Duodenal mucosa (tissue), 2 donors: ENCODE measurements at regions not wholly inside any gene's neighbourhood (a gene's known extent, or its start where the extent isn't known, plus 50 kb on each side); places are given as distances from the start of the nearest gene placed in this dataset.

Source experiments
- H3K27ac ChIP-seq: one replicate; pipeline ENCODE4 v1.7.0; 2013; ENCODE audit warnings: low read depth, low read length
- H3K27me3 ChIP-seq, 2 donors: one replicate each; pipeline ENCODE4 v1.7.0; 2013; ENCODE audit warnings: low read length in 2 of 2, control low read depth in 1 of 2; ENCODE audit not compliant: insufficient read depth in 2 of 2, control insufficient read depth in 1 of 2
- H3K36me3 ChIP-seq, 2 donors: one replicate each; pipeline ENCODE4 v1.7.0; 2013; ENCODE audit warnings: low read length in 2 of 2, control low read depth in 1 of 2; ENCODE audit not compliant: insufficient read depth in 2 of 2, control insufficient read depth in 1 of 2
- H3K4me1 ChIP-seq, 2 donors: one replicate each; pipeline ENCODE4 v1.7.0; 2013; ENCODE audit warnings: low read length in 2 of 2, control low read depth in 1 of 2; ENCODE audit not compliant: insufficient read depth in 2 of 2, control insufficient read depth in 1 of 2
- H3K4me3 ChIP-seq, 2 donors: one replicate each; pipeline ENCODE4 v1.7.0; 2013; ENCODE audit warnings: low read length in 2 of 2, low read depth in 1 of 2
- H3K9ac ChIP-seq, 2 donors: one replicate each; pipeline ENCODE4 v1.7.0; 2013; ENCODE audit warnings: low read length in 2 of 2, low read depth in 1 of 2
- H3K9me3 ChIP-seq, 2 donors: one replicate each; pipeline ENCODE4 v1.7.0; 2013; ENCODE audit warnings: low read length in 2 of 2, control low read depth in 1 of 2; ENCODE audit not compliant: control insufficient read depth in 1 of 2

GRCh38 chr9:126017758-126018157, 270.6 kb downstream of the PBX3 start:
- H3K9me3 ChIP-seq: no peaks in the 10 kb centered on the region
- no peaks in the 10 kb centered on the region for H3K27me3 ChIP-seq
- H3K4me3 ChIP-seq: no peak overlapping the region
- no peak overlapping the region for H3K27ac ChIP-seq
- H3K9ac ChIP-seq: no peak overlapping the region
- no peaks in the 10 kb centered on the region for H3K4me1 ChIP-seq
- no peaks in the 10 kb centered on the region for H3K36me3 ChIP-seq

- Histone ChIP-seq H3K9me3 (no peaks in the 10 kb centered on the region), H3K4me1 (no peaks in the 10 kb centered on the region), H3K27me3 (no peaks in the 10 kb centered on the region), H3K9ac (no peak overlapping the region), H3K36me3 (no peaks in the 10 kb centered on the region), H3K27ac (no peak overlapping the region), H3K4me3 (no peak overlapping the region)
Measured at GRCh38 chr9:126020836-126021235, 273.7 kb downstream of the PBX3 start.

GRCh38 chr9:126023962-126024361, 276.8 kb downstream of the PBX3 start:
- no peaks in the 10 kb centered on the region for H3K36me3 ChIP-seq
- H3K27ac ChIP-seq: no peak overlapping the region
- no peak overlapping the region for H3K4me3 ChIP-seq
- no peaks in the 10 kb centered on the region for H3K9me3 ChIP-seq
- H3K27me3 ChIP-seq: no peaks in the 10 kb centered on the region
- no peak overlapping the region for H3K9ac ChIP-seq
- H3K4me1 ChIP-seq: peaks cover 5 to 7% of the 10 kb centered on the region in 2 donors

GRCh38 chr9:126024581-126025230, 277.5 kb downstream of the PBX3 start:
- no peak overlapping the region for H3K4me3 ChIP-seq

GRCh38 chr9:126025991-126026390, 278.8 kb downstream of the PBX3 start:
- Histone ChIP-seq H3K36me3 (no peaks in the 10 kb centered on the region), H3K27ac (no peak overlapping the region), H3K27me3 (no peaks in the 10 kb centered on the region), H3K4me3 (no peak overlapping the region), H3K4me1 (peaks cover 5 to 7% of the 10 kb centered on the region in 2 donors), H3K9ac (no peak overlapping the region), H3K9me3 (no peaks in the 10 kb centered on the region)

More at GRCh38 chr9:126024581-126025230, 277.5 kb downstream of the PBX3 start:
- H3K4me1 ChIP-seq: peaks cover 5 to 7% of the 10 kb centered on the region in 2 donors
- no peaks in the 10 kb centered on the region for H3K9me3 ChIP-seq
- no peaks in the 10 kb centered on the region for H3K27me3 ChIP-seq
- no peaks in the 10 kb centered on the region for H3K36me3 ChIP-seq
- no peak overlapping the region for H3K9ac ChIP-seq
- H3K27ac ChIP-seq: no peak overlapping the region

- peak overlapping the region; percentile 34 to 35 for H3K4me3 ChIP-seq
- H3K36me3 ChIP-seq: no peaks in the 10 kb centered on the region
- no peak overlapping the region for H3K9ac ChIP-seq
- no peaks in the 10 kb centered on the region for H3K27me3 ChIP-seq
- no peak overlapping the region for H3K27ac ChIP-seq
- H3K9me3 ChIP-seq: no peaks in the 10 kb centered on the region
- peaks cover 5 to 7% of the 10 kb centered on the region in 2 donors for H3K4me1 ChIP-seq
Measured at GRCh38 chr9:126027566-126027965, 280.4 kb downstream of the PBX3 start.

- H3K9me3 ChIP-seq: no peaks in the 10 kb centered on the region
- no peaks in the 10 kb centered on the region for H3K36me3 ChIP-seq
- H3K4me3 ChIP-seq: no peak overlapping the region
- no peaks in the 10 kb centered on the region for H3K27me3 ChIP-seq
- H3K27ac ChIP-seq: no peak overlapping the region
- H3K9ac ChIP-seq: no peak overlapping the region
- peaks cover 5 to 7% of the 10 kb centered on the region in 2 donors for H3K4me1 ChIP-seq
Measured at GRCh38 chr9:126028746-126029145, 281.6 kb downstream of the PBX3 start.

- no peak overlapping the region for H3K9ac ChIP-seq
- no peaks in the 10 kb centered on the region for H3K27me3 ChIP-seq
- no peaks in the 10 kb centered on the region for H3K36me3 ChIP-seq
- H3K9me3 ChIP-seq: no peaks in the 10 kb centered on the region
- no peak overlapping the region for H3K4me3 ChIP-seq
- no peak overlapping the region for H3K27ac ChIP-seq
- H3K4me1 ChIP-seq: peaks cover 5 to 7% of the 10 kb centered on the region in 2 donors
Measured at GRCh38 chr9:126030716-126031115, 283.5 kb downstream of the PBX3 start.

GRCh38 chr9:126031116-126031515, 283.9 kb downstream of the PBX3 start:
- Histone ChIP-seq H3K27ac (no peak overlapping the region), H3K4me1 (peaks cover 5 to 7% of the 10 kb centered on the region in 2 donors), H3K27me3 (no peaks in the 10 kb centered on the region), H3K36me3 (no peaks in the 10 kb centered on the region), H3K9ac (no peak overlapping the region), H3K4me3 (no peak overlapping the region), H3K9me3 (no peaks in the 10 kb centered on the region)

- Histone ChIP-seq H3K27me3 (peaks cover 0 to 6% of the 10 kb centered on the region in 2 donors), H3K9ac (no peak overlapping the region), H3K9me3 (no peaks in the 10 kb centered on the region), H3K36me3 (no peaks in the 10 kb centered on the region), H3K27ac (no peak overlapping the region), H3K4me1 (peaks cover 5 to 6% of the 10 kb centered on the region in 2 donors), H3K4me3 (no peak overlapping the region)
Measured at GRCh38 chr9:126032135-126032534, 285.0 kb downstream of the PBX3 start.
